GM12892 (cell line): ENCODE measurements at regions not wholly inside any gene's neighbourhood (a gene's known extent, or its start where the extent isn't known, plus 50 kb on each side); places are given as distances from the start of the nearest gene placed in this dataset.

Source experiments
- POLR2A ChIP-seq: IDR thresholded peaks from 2 replicates; pipeline ENCODE4 v1.6.1; 2011; ENCODE audit warnings: low read depth, low read length, control low read depth
- TAF1 ChIP-seq: IDR thresholded peaks from 2 replicates; pipeline ENCODE4 v1.6.1; 2011; ENCODE audit warnings: low read depth, mild to moderate bottlenecking, control low read depth, low read length, borderline replicate concordance

DNA sequence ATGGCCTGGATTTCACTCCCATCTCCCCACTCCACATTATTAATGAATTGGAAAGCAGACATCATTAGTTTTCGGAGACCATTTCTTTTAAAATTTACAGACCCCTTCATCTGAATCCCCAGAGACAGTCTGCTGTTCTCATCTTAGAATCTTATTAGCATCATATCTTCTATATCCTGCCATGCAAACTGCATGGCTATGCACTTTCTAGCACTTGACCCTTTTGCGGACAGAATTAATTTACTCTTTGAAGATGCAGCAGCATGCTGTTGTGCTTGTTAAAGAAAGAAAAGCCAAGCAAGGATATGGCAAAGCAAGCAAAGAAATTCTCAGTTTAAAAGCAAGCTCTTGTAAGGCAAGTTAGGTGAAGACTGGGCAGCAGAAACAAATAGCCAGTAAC lies 201.2 kb upstream of the PMFBP1 start:
- no peak for TF ChIP-seq TAF1
- no peak for TF ChIP-seq POLR2A
